ENCODE measurements at regions not wholly inside any gene's neighbourhood (a gene's known extent, or its start where the extent isn't known, plus 50 kb on each side); places are given as distances from the start of the nearest gene placed in this dataset.

- 80 to 88% (median 84%) methylated on average over 3 of the region's 3 CpGs for WGBS, 4 donors
- DNase-seq (no peak), ATAC-seq (no peak)
- H3K27me3 ChIP-seq = peaks cover 0 to 9% (median 0%) of the 10 kb centered on the region in 9 donors
- no peaks in the 10 kb centered on the region for H3K36me3 ChIP-seq
- TF ChIP-seq POLR2A (IDR thresholded peaks at IDR 0.05) = no peak
- TF ChIP-seq CTCF (IDR thresholded peaks at IDR 0.05) = no peak
- no peaks in the 10 kb centered on the region for H3K4me1 ChIP-seq
- H3K4me3 ChIP-seq = no peak overlapping the region
- intact Hi-C loops (cut with DNase I) = no loop called here
- H3K27ac ChIP-seq = no peak overlapping the region
- no peaks in the 10 kb centered on the region for H3K9me3 ChIP-seq
Measured at GRCh38 chr19:28583242-28583641, 629.7 kb downstream of the UQCRFS1 start.

- intact Hi-C loops (cut with DNase I) = no loop called here
- Histone ChIP-seq H3K4me3 (no peak overlapping the region), H3K4me1 (no peaks in the 10 kb centered on the region), H3K27ac (no peak overlapping the region), H3K27me3 (peaks cover 0 to 9% (median 0%) of the 10 kb centered on the region in 9 donors), H3K36me3 (no peaks in the 10 kb centered on the region), H3K9me3 (no peaks in the 10 kb centered on the region)
- ATAC-seq (no peak), DNase-seq (no peak)
- WGBS, 4 donors = 37 to 54% (median 41%) methylated on average over 2 of the region's 2 CpGs
- no peak for TF ChIP-seq CTCF (IDR thresholded peaks at IDR 0.05)
- TF ChIP-seq POLR2A (IDR thresholded peaks at IDR 0.05) = no peak
Measured at GRCh38 chr19:28582796-28583195, 630.2 kb downstream of the UQCRFS1 start.

DNA sequence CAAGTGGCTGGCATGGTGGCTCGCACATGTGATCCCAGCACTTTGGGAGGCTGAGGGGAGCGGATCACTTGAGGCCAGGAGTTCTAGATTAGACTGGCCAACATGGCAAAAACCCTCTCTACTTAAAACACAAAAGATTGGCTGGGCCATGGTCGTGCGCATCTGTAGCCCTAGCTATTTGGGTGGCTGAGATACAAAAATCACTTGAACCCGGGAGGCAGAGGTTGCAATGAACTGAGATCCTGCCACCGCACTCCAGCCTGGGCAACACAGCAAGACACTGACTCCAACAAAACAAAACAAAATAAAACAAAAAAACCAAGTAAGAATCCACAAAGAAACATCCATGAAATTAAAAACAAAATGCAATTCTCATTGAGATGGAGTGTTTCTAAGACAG is 630.6 kb downstream of the UQCRFS1 start:
- TF ChIP-seq CTCF (IDR thresholded peaks at IDR 0.05) (no peak), POLR2A (IDR thresholded peaks at IDR 0.05) (no peak)
- H3K9me3 ChIP-seq = no peaks in the 10 kb centered on the region
- H3K4me1 ChIP-seq = no peaks in the 10 kb centered on the region
- no peaks in the 10 kb centered on the region for H3K36me3 ChIP-seq
- intact Hi-C loops (cut with DNase I) = no loop called here
- 86 to 89% (median 88%) methylated on average over 6 of the region's 6 CpGs for WGBS, 4 donors
- H3K27me3 ChIP-seq = peaks cover 0 to 9% (median 0%) of the 10 kb centered on the region in 9 donors
- DNase-seq = no peak
- no peak for ATAC-seq
- no peak overlapping the region for H3K27ac ChIP-seq
- H3K4me3 ChIP-seq = no peak overlapping the region

DNA sequence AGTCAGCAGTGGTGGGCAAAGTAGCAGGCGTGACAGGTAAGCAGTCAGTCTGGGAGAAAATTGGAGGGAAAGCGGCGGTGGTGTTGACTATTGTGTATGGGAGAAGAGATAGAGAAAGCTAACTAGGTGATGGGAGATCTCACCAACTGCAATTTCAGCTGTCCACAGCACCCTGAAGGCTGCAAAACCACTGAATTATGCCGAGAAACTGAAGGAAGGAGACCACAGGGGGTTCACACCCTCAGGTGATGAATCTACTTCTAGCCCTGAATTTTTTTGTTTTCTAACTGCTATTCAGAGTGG is 631.5 kb downstream of the UQCRFS1 start:
- Histone ChIP-seq H3K36me3 (no peaks in the 10 kb centered on the region), H3K9me3 (no peaks in the 10 kb centered on the region), H3K27me3 (peaks cover 0 to 5% (median 0%) of the 10 kb centered on the region in 9 donors), H3K4me3 (no peak overlapping the region), H3K4me1 (no peaks in the 10 kb centered on the region), H3K27ac (no peak overlapping the region)
- no peak for DNase-seq
- 66 to 74% (median 69%) methylated on average over 4 of the region's 4 CpGs for WGBS, 4 donors
- TF ChIP-seq POLR2A (IDR thresholded peaks at IDR 0.05) (no peak), CTCF (IDR thresholded peaks at IDR 0.05) (no peak)
- intact Hi-C loops (cut with DNase I) = no loop called here
- ATAC-seq = no peak

Measured in heart left ventricle (tissue), 16 donors.